SJCRH30 (cell line): ENCODE measurements at regions not wholly inside any gene's neighbourhood (a gene's known extent, or its start where the extent isn't known, plus 50 kb on each side); places are given as distances from the start of the nearest gene placed in this dataset.

Experiments used
- DNase-seq, 2 experiments: peaks; one replicate each; pipeline ENCODE4 v3.0.0-alpha.2; 2015 to 2020
- H3K27ac ChIP-seq: fragments of 250-450 bp; sonication (Bioruptor Pico); 2 replicates; pipeline ENCODE4 v1.5.1; 2020; ENCODE audit warnings: mild to moderate bottlenecking, moderate library complexity
- H3K27me3 ChIP-seq: fragments of 250-450 bp; sonication (Bioruptor Pico); 2 replicates; pipeline ENCODE4 v1.5.1; 2020; ENCODE audit warnings: mild to moderate bottlenecking, moderate library complexity
- H3K36me3 ChIP-seq: fragments of 250-450 bp; sonication (Bioruptor Pico); 2 replicates; pipeline ENCODE4 v1.5.1; 2020; ENCODE audit warnings: mild to moderate bottlenecking, moderate library complexity
- H3K4me1 ChIP-seq: fragments of 250-450 bp; sonication (Bioruptor Pico); 2 replicates; pipeline ENCODE4 v1.5.1; 2020; ENCODE audit warnings: mild to moderate bottlenecking, moderate library complexity
- H3K4me3 ChIP-seq: fragments of 250-450 bp; sonication (Bioruptor Pico); 2 replicates; pipeline ENCODE4 v1.5.1; 2020; ENCODE audit warnings: mild to moderate bottlenecking, moderate library complexity
- H3K9me3 ChIP-seq: fragments of 250-450 bp; sonication (Bioruptor Pico); replicated peaks from 2 replicates; pipeline ENCODE4 v1.5.1; 2020; ENCODE audit warnings: mild to moderate bottlenecking, moderate library complexity

DNA sequence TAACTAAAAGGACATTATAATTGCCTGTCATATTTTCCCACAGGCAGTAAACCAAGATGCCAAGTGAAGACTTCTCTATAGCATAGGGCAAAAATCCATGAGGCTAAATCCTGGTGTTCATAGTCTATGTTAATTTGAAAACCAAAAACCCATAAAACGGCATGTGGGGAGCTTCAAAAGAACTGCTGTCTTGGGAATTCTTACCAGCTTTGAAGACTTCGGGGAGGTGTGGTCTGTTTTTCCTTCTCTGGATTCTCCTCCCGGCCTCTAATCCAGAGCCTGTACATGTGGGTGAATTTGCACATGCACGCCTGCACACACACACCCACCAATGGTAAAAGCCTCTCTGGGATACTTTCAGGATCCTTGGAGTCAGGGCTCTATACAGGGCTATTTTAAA is 61.9 kb upstream of the IFNG-AS1 start:
- H3K36me3 ChIP-seq, result no peaks in the 10 kb centered on the region
- H3K27ac ChIP-seq, result no peak overlapping the region
- no peak overlapping the region for H3K4me3 ChIP-seq
- H3K9me3 ChIP-seq, result no peaks in the 10 kb centered on the region
- no peaks in the 10 kb centered on the region for H3K27me3 ChIP-seq
- H3K4me1 ChIP-seq, result peaks cover 10% of the 10 kb centered on the region
- no peak for DNase-seq

DNA sequence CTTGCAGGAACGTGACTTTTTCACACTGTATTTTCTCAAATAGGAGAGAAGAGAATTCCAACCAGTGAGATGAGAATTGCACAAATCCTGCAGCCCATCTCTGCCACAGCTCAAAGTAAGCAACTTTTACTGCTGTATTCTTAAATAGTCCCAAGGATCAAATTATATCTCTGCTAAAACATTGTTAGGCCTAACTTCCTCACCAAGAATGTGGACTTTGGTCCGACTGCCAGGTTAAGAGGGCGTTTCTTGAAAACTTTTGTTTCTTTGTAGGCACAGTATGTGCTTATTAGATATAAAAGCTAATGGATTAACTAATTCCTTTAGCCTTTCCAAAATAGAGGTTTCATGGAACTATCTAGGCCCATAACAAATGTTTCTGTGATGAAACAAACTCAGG is 61.4 kb upstream of the IFNG-AS1 start:
- no peak for DNase-seq
- Histone ChIP-seq H3K4me1 (peaks cover 10% of the 10 kb centered on the region), H3K36me3 (no peaks in the 10 kb centered on the region), H3K27me3 (no peaks in the 10 kb centered on the region), H3K27ac (no peak overlapping the region), H3K4me3 (no peak overlapping the region), H3K9me3 (no peaks in the 10 kb centered on the region)

DNA sequence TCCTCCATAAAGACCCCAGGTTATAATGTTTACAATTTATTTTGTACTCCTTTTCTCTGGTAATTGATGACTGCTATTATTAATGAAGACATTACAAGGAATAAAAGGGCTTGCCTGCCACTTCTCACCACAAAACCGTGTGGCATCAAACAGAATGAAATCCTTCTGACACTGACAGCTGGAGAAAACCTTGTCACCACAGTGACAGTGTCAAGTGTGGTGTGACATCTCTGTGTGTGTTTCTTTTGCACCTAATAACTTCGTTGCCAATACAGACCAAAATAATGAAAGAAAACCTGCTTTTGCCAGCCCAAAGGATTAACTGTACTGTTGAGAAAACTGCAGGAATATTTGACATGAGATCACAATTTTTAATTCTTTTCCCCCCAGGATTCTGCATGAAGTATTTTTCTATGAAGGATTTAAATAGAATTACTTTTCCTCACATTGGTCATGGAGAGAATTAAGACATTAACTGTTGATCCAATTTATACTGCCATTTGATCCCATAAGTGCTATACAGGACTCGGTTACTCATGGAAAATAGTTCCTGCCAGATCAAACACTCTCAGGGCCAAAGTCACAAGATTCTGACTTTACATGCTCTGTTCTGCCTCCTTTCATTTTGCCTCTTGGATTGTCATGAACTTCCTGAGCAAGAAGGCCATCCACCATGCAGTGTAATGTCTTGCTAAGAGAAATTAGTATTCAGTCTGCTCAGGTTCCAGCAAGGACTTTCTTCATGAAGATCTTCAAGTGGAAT is 60.4 kb upstream of the IFNG-AS1 start:
- peaks cover 10% of the 10 kb centered on the region for H3K4me1 ChIP-seq
- H3K27ac ChIP-seq, result no peak overlapping the region
- no peaks in the 10 kb centered on the region for H3K27me3 ChIP-seq
- no peak for DNase-seq
- no peaks in the 10 kb centered on the region for H3K36me3 ChIP-seq
- no peak overlapping the region for H3K4me3 ChIP-seq
- no peaks in the 10 kb centered on the region for H3K9me3 ChIP-seq

DNA sequence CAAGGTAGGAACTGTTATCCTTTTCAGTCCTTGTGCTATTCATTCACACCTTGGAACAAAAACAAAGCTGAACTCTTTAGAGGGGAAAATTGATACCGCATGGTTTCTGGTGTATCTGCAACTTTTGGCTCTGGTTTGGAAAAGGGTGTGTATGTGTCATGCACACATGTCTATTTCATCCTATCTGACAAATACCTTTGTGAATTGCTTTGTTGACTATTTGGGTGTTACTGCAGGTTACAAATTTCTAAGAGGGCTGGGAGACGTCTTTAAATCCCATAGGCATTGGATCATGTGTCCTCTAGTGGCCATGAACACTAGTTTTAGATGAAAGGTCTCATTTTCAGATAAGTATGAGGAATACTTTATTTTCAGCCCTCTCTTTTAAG is 59.9 kb upstream of the IFNG-AS1 start:
- no peaks in the 10 kb centered on the region for H3K36me3 ChIP-seq
- H3K9me3 ChIP-seq, result no peaks in the 10 kb centered on the region
- H3K4me1 ChIP-seq, result peaks cover 10% of the 10 kb centered on the region
- DNase-seq, result no peak
- H3K27me3 ChIP-seq, result no peaks in the 10 kb centered on the region
- H3K27ac ChIP-seq, result no peak overlapping the region
- no peak overlapping the region for H3K4me3 ChIP-seq

DNA sequence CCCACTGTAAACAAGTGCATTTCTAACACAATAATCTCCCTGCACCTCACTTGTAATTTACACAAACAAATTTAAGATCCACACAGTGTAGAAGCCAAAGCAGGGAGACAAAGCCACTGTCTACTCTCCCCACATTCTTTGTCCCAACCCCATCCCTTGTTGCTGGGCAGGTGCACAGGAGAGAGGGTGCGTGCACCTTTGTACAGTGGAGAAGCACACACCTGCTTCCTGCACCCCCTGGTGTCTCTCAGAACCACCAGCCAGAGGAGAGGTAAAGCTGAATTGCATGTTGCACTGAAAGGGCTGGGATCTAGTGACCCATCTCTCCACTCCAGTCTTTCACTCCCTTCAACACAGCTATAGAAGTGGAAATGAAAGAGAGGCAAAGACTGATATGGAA is 51.4 kb upstream of the IFNG-AS1 start:
- H3K4me3 ChIP-seq, result no peak overlapping the region
- no peaks in the 10 kb centered on the region for H3K36me3 ChIP-seq
- no peak overlapping the region for H3K27ac ChIP-seq
- H3K4me1 ChIP-seq, result peaks cover 23% of the 10 kb centered on the region
- no peaks in the 10 kb centered on the region; the same call in 1 of the 2 replicates for H3K9me3 ChIP-seq
- no peak for DNase-seq
- H3K27me3 ChIP-seq, result no peaks in the 10 kb centered on the region
